Posterior vena cava (tissue), 2 donors: ENCODE measurements at regions not wholly inside any gene's neighbourhood (a gene's known extent, or its start where the extent isn't known, plus 50 kb on each side); places are given as distances from the start of the nearest gene placed in this dataset.

ENCODE experiments used
- DNase-seq: peaks from one replicate; pipeline ENCODE4 v3.0.0-alpha.2; 2020; ENCODE audit warnings: low spot score
- intact Hi-C, 2 donors: fragments of 100-400 bp; cut with DNase I; formaldehyde crosslinking; loops; one replicate each; pipeline versions ENCODE4 v1.14.1 to v1.14.2; 2022 to 2023
- donor health status: DM: yes; HTN: yes; CAD: no.
- donor health status: DM: yes; HTN: yes; CAD: no.

DNA sequence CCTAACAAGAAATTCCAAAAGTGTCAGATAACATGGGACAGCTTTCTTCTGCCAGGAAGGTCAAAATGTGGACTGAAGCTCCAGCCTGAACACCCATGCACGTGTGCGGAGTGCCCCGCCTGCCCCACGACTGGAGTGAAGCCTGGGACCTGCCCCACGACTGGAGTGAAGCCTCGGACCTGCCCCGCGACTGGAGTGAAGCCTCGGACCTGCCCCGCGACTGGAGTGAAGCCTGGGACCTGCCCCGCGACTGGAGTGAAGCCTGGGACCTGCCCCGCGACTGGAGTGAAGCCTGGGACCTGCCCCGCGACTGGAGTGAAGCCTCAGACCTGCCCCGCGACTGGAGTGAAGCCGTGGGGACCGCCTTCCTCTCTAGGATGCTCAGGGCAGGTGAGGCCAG, 61.4 kb upstream of the ACTRT2 start:
- intact Hi-C loops: loop anchor here in 1 of 2 donors (1.0 kb wide), 1 partner anchor 33 kb away; no protein-coding TSS in a partner anchor

DNA sequence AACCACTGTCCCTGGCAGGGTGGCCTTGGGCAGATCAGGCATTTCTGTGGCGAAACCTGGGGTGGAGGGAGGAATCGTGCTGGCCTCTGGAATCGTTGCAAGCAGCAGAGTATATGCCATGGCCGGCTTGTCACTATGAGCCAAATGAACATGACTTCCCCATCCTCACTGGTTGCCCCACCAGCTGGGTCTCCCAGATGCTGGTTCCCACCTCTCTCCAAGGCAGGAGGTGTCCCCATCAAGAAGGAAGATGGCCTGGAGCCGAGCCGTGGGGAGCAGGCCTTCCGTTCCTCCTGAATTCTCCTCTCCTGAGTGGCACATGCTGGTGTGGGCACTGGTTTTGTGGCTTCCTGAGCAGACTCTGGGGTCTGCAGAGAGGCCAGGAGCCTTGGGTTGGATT, 60.2 kb upstream of the ACTRT2 start:
- intact Hi-C loops: no loop called here
- peak; percentile 56 for DNase-seq

More for the DNA sequence above, 61.4 kb upstream of the ACTRT2 start:
- DNase-seq: peak; percentile 18

DNA sequence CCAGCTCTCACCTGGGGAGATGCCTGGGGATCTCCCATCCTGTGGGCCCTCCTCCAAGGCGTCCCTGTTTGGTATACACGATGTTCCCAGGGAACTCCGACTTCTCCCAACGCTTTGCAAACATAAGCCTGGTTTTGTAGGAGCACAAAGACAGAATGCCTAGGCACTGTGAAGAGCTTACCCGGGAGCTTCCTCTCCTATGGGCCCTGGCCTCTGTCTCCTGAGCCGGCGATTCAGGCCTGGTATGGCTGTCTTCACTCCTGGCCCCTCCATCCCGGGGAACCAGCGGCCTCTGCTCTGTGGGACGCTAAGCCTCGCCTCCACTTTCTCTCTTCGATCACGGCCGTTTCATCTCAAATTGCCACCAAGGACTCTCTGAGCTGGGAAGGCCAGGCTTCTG, 59.6 kb upstream of the ACTRT2 start:
- peak; percentile 47 for DNase-seq
- intact Hi-C loops: no loop called here

DNA sequence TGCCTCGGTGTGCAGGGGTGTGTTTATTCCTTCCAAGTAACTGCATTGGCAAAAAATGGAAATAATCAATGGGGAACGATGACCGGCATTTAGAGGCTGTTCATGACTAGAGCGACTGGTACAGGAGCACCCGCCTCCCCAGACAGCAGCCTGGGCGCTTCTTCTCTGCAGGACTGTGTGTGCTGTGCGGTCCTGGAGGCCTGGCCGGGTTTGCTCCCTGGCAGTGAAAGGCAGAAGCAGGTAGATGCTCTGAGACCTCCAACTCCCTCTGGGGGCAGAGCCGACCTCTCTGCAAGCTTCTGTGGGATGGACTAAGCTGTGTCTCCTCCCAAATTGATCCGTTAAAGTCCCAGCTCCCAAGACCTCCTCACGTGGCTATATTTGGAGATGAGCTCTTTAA, 59.2 kb upstream of the ACTRT2 start:
- intact Hi-C loops: no loop called here
- peak; percentile 30 for DNase-seq

DNA sequence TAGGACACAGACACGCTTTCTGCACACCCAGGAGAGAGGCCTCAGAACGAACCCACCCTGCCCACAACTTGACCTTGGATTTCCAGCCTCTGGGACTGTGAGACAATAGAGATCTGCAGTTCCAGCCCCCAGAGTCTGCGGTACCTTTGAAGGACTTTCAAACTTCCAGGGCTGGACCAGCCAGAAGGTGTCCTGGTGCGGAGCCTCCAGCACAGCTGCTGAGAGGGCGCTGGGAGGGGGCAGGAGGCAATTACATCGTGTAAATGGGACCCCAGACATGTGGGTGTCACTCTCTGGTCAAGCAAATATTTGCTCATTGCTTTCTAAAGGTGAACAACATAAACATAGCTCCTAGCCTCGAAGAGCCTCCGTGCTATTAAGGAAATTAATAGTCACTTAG, 58.7 kb upstream of the ACTRT2 start:
- peak; percentile 23 for DNase-seq
- intact Hi-C loops: no loop called here

DNA sequence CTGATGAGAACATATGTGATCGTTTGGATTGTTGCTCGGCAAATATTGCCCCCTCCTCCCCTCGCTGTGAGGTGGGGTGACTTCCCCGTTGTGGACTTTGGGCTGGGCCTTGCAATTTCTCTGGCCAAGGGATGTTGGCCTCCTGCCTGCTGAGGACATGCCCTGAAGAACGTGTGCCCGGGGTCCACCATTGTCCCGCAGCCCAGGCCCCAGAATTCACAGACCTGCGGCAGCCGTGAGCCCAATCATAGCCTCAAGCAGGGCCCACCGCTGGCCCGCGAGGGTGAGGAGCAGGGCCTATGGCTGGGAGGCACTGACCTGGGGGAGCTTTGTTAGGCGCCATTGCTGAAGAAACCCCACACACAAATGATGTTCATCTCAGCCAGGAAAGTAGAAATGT, 58.3 kb upstream of the ACTRT2 start:
- peak; percentile 72 for DNase-seq
- intact Hi-C loops: no loop called here

DNA sequence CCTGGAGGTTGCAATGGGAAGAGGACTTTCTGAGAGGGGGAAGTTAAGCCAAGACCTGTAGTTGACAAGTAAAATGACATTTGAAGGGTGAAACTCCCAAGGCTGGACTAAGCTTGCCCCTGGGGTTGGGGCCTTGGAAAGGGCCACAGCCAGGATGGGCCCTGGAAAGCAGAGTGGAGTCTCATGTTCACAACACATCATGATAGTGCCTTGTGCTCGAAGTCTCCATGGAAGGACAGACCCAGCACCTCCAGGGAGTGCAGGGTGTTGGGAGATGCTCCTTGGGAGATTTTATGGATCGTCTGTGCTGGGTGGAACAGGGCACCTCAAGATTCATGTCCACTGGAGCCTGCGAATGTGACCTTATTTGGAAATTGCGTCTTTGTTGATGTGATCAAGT, 55.6 kb upstream of the ACTRT2 start:
- intact Hi-C loops: no loop called here
- DNase-seq: peak; percentile 51

DNA sequence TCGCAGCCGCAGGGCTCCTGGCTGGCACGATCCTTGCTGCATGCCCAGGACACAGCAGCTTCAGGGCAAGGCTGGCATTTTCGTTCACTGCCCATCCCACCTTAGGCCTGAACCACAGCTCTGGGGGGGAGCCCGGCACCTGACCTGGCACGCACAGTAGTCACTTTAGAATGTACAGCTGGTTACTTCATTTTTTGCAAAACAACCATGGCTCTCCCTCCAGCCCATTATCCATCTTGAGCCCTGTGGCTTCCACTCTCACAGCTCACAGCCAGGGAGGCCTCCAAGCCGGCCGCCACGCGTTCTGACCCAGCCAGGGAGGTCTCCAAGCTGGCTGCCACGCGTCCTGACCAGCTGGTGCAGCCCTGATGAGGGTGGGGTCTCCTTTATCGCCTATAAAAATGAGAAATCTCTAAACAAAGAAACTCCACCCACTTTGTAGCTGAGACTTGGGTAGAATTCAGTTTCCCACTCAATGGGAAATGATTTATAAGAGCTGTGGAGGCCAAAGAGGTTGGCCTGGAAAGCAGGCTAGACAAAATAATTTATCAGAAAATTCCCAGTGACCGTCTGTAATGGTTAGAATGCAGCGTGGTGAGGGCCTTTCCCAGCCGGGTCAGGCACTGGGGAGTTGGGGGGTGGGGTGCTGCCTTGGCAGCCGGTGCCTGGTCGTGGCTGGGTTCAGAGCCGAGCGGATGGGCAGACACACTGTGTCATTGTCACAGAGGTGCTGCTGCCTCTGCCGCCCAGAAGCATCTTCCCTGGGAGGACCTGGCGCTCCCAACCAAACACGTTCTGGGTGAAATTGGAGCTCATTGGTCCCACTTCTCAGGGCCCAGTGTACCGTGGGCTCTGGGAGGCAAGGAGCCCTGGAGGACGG, 54.6 kb upstream of the ACTRT2 start:
- intact Hi-C loops: no loop called here
- DNase-seq: peak; percentile 57

DNA sequence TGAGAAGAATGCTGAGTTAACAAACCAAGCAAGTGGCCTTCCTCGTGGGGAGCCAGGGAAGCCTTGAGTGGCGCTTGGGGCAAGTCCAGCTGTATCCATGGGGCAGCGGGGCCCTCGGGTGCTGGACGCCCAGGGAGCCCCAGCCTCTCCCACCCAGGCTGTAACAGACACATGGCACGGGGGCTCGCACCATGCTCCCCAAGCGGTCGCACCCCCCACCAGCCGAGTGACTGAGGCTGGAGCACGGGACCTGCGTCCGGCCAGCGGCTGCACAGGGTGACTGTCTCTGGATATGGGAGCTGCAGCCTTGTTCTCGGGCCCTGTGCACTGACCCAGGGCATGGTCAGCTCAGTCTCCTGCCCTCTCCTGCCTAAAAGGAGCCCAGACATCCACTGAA, 53.9 kb upstream of the ACTRT2 start:
- peak; percentile 66 for DNase-seq
- intact Hi-C loops: no loop called here

DNA sequence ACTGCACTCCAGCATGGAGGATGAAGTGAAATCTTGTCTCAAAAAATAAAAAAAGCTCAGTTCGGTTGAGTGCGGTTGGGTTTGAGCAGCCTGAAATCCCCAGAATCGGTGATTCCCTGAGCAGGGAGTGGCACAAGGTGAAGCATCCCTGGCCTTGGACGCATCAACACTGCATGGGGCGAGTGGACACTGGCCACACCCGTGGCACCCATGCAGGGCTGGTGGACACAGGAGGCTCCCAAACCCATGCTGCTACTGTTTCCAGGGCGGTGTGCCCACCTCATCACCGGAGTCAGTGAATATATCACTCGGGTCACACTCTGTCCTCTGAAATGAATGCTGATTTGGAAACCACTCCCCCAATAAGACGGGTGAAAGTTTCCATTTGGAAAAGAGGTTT, 53.4 kb upstream of the ACTRT2 start:
- intact Hi-C loops: no loop called here
- peak; percentile 43 for DNase-seq

DNA sequence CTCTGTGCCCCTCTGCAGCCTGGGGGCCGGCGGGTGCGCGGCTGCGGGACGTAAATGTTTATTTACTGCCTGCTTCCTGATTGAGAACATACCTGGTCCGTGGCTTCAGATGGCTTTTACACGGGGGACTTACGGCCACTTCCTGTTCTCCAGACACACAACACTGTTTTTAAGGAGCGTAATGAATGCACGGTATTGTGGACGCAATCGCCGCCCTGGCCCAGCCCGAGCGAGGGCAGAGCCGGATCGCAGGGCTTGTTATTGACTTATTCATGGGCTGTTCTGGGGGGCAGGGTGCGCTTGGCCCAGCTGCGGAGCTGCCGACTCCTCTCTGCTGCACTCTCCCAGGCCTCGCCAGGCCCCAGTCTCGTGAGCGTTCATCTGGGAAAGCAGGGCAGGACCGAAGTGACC, 52.8 kb upstream of the ACTRT2 start:
- intact Hi-C loops: no loop called here

DNA sequence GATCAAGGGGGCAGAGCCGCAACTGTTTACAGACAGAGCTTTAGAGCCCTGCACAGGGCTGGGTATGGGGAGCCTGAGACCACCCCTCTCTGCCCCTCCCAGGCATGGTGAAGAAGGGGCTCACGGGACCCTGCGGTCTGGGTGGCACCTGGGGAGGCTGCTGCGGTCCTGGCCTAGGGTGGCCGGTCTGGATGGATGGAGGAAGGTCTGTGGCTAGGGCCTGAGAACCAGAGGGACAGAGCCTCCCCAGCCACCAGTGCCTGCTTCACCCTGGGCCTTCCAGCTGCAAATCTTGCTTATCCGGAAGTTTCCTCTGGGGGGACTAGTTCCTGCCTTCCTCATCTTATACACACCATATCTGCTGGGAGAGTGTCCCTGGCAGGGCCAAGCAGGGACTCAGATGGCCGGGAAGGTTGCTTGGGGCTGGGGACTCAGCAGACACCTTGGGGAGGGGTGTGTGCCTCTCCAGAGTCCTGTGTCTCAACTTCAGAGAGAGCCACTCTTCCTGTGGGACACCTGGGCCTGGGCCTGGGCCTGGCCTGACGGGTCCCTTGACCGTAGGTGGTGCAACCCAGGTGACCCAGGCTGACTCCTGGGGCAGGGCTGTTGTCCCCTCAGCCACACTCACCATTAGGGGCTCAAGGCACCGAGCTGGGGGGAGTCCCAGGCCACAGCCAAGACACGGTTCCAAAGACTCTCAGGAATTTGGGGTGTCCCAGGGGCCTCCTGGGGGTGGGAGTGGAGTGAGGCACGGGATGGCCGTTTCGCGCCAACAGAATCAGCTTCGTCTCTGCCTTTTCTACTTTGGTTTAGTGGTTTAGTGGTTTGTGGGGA, 52.0 kb upstream of the ACTRT2 start:
- peak; percentile 61 for DNase-seq
- intact Hi-C loops: no loop called here

More for the DNA sequence above, 52.8 kb upstream of the ACTRT2 start:
- peak; percentile 73 for DNase-seq

DNA sequence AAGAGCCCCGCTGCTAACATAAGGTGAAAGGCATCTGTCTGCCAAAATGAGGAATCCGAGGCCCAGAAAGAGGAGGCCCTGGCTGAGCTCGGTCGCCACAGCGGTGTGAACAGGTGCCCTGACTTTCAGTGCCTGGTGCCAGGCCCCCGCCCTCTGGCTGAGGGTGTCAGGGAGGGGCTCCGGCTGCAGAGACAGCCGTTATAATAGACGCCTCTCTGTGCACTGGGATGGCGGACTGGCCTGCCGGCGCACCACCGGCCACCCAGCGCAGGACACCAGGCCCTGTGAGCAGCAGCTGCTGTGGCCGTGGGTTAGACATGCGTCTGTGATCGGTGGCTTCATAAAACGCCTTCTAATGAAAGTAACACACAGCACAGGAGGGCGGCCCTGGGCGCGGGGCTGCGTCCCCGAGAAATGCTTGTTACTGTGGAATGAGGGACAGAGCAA, 51.4 kb upstream of the ACTRT2 start:
- intact Hi-C loops: no loop called here
- DNase-seq: peak; percentile 47

DNA sequence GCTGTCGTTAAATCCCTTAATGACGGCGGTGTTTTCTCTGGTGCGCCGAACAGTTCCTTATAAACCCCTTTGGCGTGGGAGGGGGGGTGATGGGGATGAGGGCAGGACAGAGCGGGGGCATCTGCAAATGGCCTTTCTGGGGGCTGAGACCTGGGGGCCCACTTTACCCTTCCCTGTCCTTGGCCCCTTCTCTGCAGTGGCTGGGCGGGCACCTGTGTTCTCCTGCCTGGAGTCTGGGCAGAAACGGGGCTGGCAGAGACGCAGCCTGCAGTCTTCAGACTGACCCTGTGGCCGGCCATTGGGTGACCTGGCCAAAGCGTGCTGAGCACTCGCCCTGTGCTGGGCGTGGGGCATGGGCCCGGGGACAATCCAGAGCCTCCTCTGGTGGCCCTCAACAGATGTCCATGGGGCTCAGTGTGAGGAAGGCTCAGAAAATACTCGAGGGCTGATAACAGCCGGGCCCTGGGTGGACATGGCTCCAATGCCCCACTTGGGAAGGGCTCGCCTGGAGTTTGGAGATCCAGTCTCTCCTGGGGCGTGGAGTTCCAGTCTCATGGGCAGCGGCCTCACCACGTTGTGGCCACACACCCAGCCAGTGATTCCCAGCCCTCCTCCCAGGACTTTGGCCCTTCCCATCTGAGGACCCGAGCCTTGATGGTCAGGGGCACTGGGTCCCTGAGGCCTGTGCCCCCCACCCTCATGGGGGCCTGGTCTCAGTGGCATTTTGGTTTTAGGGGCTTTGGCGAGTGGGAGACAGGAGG, 50.8 kb upstream of the ACTRT2 start:
- intact Hi-C loops: no loop called here
- peak; percentile 59 for DNase-seq

DNA sequence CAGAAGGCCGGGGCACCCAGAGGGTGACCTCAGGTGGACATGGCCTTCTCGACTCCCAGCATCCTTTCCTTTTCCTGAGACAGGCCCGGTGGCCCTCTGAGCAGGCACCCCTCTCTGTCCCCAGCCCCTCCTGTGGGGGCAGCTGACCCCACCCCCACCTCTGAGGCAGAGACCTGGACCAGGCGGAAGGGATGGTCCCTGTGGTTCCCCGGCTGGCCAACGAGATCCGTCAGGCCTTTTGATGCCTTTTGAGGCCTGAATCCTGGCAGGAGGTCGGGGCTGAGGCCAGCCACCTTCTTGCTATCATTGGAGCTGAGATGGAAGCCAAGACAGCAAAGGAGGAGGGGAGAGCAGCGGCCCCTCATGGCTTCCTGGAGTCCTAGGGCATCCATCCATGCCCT, 50.2 kb upstream of the ACTRT2 start:
- intact Hi-C loops: no loop called here
- DNase-seq: no peak
